IPS-18c (cell line): ENCODE measurements at regions not wholly inside any gene's neighbourhood (a gene's known extent, or its start where the extent isn't known, plus 50 kb on each side); places are given as distances from the start of the nearest gene placed in this dataset.
"Not testable (repeated sequence)": the region's sequence is repeated elsewhere in the genome, so short reads cannot be mapped to it uniquely, and the experiment has no call there.

ENCODE experiments used
- H3K4me3 ChIP-seq: 2 replicates; pipeline ENCODE4 v1.7.0; 2013; ENCODE audit warnings: low read depth, mild to moderate bottlenecking, low read length, moderate library complexity; ENCODE audit not compliant: insufficient read depth
- H3K9me3 ChIP-seq: one replicate; pipeline ENCODE4 v1.6.1; 2013; ENCODE audit warnings: mild to moderate bottlenecking, low read length, moderate library complexity; ENCODE audit not compliant: control insufficient read depth, insufficient read depth

DNA sequence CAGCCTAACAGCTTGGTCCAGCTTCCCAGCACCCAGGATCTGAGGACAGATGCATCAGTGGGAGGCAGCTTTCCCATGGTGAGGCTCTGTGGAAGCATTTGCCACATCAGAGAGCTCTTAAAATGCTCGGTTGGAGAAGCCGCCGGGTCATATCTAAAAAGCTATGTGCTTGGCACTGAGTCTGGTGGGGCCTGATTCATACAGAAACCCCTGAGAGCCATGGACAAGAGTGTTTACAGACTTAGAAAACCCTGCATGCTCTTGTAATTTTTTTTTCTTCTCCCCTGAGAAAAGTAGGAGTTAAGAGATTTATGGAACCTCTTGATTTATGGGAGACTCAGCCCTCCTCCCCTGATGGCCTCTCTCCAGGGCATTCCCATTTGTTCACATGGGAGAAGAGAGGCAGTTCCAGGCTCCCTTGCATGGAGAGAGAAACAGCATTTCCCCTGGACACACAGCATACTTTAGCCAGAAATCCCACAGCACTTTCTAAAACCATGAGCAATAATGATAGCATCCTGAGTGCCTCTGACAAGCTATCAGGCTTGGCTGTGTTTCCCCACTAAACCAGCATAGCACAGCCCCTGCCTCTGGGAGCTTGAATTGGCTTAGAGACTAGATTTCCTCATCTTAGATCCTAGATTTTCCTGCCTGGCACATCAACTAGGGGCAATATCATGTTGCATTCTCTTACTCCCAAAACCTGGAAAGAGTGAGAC, 322.1 kb upstream of the AUTS2 start:
- peaks cover 4% of the 10 kb centered on the region for H3K9me3 ChIP-seq

DNA sequence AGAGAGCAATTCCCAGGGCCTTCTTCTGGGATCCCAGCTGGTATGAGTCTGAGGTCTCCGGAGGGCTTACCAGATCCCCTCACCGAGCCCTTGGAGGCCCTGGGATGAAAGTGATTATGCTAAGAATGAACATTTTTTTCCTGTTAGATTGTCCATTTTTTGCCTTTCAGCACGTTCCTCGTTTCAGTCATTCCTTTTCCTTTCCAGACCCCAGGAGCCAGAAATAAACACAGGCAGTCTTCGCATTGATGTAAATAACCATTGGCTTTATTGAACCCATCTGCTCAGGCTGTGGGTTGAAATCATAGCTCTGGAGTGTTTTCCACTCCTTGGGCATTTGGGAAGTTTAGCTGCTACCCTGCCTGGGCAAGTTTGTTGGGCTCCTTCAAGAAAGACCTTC, 320.9 kb upstream of the AUTS2 start:
- H3K4me3 ChIP-seq: no peak overlapping the region
- H3K9me3 ChIP-seq: peaks cover 6% of the 10 kb centered on the region

More for the DNA sequence above, 322.1 kb upstream of the AUTS2 start:
- no peak overlapping the region for H3K4me3 ChIP-seq

DNA sequence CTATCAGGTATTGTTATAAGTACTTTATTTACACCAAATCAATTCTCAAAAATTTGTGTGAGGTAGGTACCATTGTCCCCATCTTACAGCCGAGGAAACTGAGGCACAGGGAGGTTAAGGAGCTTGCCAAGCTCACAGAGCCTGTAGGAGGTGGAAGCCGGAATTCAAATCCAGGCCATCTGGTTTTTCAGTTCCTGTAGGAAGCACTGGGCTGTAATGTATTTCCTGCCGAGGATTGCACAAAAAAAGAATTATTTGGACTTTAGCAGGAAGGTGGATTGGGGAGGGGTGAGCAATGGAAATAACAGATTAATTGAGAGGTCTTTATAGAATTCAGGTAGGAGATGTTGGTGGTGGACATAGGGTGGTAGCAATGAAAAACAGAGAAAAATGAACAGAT, 315.3 kb upstream of the AUTS2 start:
- Histone ChIP-seq H3K9me3 (peaks cover 9% of the 10 kb centered on the region), H3K4me3 (no peak overlapping the region)

DNA sequence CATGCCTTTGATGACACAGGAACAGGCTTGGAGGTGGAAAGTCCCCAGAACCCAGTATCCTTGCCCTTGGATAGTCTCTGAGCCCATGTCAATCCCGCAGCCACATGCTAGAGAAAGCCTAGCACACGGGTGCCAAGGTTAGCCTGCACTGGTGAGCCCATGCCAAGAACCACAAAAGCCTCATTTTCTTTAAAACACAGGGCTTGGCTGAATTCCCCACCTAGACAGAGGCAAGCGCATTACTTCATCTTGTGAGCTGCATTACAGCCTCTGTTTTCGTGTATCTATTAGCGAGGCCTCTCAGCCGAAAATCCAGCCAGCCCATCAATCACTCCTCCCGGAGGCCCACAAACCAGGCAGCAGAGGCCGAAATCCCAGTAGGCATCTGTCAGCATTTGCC, 314.9 kb upstream of the AUTS2 start:
- Histone ChIP-seq H3K9me3 (peaks cover 12% of the 10 kb centered on the region), H3K4me3 (no peak overlapping the region)

DNA sequence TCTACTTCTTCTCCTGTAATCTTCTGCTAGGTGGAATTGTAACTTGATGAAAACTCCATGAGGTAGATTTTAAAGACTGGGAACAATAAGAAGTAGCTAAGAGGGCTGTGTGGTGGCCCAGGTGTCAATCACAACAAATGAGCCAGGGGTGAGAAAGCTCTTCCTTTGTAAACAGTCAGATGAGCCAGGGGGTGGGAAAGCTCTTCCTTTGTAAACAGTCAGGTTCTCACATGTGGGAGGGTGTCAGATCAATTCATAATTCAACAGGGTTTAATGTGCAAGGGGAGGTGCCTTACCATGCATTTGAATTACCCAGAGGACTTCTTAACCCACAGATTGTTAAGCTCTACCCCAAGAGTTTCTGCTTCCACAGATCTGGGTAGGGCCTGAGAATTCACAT, 312.4 kb upstream of the AUTS2 start:
- H3K4me3 ChIP-seq: no peak overlapping the region
- H3K9me3 ChIP-seq: peaks cover 12% of the 10 kb centered on the region

DNA sequence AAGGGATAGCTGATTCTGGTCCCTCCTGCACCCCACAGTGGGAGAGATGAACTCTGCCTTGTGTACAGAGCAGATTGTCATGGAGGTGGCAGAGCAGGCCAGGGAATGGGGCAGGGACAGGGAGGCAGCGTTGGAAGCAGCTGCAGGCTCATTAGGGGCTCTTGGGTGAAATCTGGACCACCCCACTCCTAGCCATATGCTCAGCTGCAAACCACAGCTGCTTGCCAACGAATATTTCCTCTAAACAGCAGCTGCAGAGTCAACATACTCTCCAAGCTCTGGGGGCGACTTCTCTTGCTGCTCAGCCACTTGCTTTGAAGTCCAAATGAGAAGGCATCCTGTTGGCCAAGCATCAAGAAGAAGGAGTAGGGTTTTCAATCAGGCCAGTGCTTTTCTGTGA, 302.3 kb upstream of the AUTS2 start:
- Histone ChIP-seq H3K9me3 (peaks cover 16% of the 10 kb centered on the region), H3K4me3 (no peak overlapping the region; the same call in 1 of the 2 replicates)

DNA sequence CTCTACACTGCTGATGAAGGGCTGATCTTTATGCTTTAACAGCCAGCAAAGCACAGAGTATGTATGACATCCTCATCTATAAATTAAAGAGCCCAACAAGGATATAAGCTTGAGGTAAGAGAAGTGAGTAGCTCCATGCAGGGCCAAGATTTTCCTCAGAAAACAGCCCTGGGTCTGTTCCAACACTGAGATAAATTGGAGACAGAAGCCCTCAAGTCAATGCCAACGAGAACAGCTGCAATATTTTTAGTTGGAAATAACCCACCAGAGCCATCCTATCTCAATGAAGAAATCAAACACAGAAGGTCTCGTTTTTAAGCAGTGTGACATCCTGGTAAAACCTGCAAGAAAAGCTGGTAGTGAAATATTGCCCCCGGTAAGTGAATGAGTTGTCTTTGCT, 297.0 kb upstream of the AUTS2 start:
- H3K9me3 ChIP-seq: peaks cover 4% of the 10 kb centered on the region
- no peak overlapping the region for H3K4me3 ChIP-seq

DNA sequence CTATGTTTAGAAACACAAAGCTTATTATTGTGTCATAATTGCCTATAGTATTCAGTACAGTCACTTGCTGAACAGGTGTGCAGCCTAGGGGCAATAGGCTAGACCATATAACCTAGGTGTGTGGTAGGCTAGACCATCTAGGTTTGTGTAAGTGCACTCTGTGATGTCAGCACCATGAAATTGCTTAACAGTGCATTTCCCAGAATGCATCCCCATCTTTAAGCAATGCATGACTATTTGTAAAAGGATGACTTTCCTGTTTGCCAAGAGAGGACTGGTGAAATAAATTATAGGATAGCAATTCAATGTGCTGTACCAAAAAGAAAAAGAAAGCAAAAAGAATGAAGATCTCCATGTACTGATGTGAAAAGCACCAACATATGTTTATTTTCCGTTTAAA, 288.7 kb upstream of the AUTS2 start:
- no peak overlapping the region; the same call in 1 of the 2 replicates for H3K4me3 ChIP-seq
- peaks cover 2% of the 10 kb centered on the region for H3K9me3 ChIP-seq

DNA sequence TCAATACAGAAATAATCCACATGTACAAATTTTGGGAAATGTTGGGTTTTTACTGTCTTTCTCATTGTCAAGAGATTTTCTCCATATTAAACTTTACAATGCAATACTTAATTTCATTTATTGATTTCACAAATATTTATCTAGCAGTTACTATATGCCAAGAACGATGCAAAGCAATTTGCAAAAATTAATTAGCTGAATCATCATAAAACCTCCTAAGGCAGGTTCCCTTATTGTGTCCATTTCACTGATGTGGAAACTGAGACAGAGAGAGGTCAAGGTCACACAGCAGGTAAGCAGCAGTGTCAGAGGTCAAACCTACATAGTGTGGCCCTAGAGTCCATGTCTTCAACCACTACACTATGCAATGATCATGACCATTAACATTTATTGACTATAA, 286.8 kb upstream of the AUTS2 start:
- Histone ChIP-seq H3K4me3 (no peak overlapping the region), H3K9me3 (peaks cover 5% of the 10 kb centered on the region)

DNA sequence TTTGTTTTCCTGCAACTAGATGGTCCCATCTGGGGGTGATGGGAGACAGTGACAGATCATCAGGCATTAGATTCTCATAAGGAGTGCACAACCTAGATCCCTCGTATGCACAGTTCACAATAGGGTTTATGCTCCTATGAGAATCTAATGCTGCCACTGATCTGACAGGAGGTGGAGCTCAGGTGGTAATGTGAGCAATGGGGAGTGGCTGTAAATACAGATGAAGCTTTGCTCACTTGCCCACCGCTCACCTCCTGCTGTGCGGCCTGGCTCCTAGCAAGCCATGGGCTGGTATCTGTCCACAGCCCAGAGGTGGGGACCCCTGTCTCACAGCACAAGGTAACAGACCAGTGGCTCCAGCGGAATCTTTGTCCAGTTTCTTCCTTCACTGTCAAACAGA, 284.4 kb upstream of the AUTS2 start:
- not testable (repeated sequence) for H3K4me3 ChIP-seq, H3K9me3 ChIP-seq

DNA sequence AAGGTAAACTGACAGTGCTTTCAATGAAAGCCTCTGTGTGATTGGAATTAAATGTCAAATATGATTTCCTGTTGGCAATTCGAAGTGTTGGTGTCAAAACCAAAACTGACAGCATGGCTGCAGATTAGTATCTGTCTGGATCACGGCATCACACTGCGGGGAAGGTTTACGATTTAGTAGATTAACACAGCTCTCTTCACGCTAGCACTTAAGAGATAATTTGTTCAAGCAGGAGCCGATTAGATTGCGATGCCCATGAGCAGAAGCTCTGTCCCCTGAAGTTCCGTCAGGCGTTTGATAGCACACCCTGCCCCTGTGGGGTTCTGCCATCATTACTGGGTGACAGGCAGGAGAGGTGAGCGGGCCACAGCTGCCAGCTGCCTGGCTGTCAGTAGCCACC, 279.5 kb upstream of the AUTS2 start:
- Histone ChIP-seq H3K4me3 (no peak overlapping the region), H3K9me3 (peaks cover 5% of the 10 kb centered on the region)

DNA sequence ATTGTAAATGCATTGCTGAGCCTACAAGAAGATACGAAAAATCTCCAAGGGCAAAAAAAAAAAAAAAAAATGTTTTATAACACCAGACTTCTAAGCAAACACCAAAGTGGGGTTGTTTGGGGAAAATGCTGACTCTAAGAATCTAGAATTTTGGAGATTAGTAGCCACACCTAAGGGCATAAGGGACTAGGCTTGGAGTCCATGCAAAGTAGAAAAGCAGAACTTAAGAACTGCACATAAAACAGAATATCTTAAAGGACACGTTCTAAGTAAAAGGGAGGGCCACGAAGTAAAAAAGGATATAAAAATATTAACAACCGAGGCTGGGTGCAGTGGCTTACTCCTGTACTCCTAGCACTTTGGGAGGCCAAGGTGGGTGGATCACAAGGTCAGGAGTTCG, 269.8 kb upstream of the AUTS2 start:
- H3K4me3 ChIP-seq: no peak overlapping the region
- no peaks in the 10 kb centered on the region for H3K9me3 ChIP-seq

DNA sequence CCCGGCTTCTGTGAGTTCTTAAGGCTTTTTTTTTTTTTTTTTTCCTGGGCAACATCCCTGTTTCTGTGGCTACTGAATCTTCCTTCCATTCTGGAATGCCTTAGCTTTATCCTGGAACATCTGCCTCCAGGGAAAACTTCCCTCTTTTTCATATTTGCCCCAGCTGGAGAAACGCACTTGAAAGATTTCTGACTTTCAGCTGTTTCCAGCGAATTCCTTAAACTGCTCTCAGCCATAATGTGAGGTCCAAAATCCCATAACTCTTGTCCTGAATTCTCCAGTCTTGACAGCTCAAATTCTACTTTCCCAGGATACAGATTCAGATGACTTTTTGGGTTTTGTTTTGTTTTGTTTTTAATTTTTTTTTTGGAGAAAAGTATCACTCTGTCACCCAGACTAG, 263.6 kb upstream of the AUTS2 start:
- Histone ChIP-seq H3K9me3 (no peaks in the 10 kb centered on the region), H3K4me3 (no peak overlapping the region)

DNA sequence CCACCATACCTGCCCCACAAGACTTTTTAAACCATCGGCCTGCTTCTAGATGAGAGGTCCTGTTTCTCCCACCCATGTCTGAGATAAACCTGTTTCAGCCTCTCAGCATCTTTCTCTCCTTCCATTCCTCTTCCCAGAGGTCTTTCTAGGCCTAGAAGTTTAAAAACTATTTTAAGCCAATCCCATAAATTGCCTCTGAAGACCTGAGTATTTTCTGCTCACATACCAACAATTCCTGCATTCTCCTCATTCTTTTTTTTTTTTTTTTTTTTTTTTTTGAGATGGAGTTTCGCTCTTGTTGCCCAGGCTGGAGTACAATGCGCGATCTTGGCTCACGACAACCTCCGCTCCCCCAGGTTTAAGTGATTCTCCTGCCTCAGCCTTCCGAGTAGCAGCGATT, 262.9 kb upstream of the AUTS2 start:
- H3K9me3 ChIP-seq: no peaks in the 10 kb centered on the region
- no peak overlapping the region for H3K4me3 ChIP-seq

DNA sequence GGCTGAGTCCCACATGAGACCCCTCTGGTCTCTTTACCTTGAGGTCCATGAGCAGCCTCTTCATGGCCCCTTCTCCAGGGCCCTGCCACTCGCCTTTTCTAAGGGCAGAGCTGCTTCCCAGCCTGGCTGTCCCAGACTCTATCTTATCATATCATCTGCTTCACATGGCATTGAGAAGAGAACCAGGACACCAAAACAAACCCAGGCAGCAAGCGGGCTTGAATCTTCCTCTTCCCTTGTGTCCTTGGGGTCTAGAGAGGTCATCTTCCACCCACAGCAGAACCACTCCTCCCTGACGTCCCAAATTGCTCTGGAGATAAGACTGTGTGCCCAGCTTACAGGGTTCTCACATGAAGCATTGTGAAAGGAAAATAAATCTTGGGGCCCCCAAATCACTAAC, 261.3 kb upstream of the AUTS2 start:
- Histone ChIP-seq H3K9me3 (no peaks in the 10 kb centered on the region), H3K4me3 (no peak overlapping the region)

DNA sequence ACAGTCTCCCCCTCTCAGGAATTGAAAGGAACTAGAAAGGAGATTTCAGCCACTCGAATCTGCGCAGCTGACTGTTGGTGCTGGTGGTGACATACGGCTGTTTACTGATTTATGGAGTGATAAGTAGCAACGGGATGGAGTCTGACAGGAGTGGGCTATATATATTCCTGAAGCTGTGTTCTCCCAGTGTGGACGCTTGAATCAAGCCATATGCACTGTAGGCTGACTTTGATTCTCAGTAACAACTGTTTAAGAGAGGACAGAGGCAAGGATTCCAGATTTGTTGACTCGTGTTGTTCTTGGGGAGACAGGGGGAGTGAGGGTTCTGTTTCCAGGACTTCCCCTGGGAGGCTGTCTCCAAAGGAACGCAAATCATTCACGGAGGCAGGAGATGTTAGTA, 260.1 kb upstream of the AUTS2 start:
- no peak overlapping the region for H3K4me3 ChIP-seq
- no peaks in the 10 kb centered on the region for H3K9me3 ChIP-seq

DNA sequence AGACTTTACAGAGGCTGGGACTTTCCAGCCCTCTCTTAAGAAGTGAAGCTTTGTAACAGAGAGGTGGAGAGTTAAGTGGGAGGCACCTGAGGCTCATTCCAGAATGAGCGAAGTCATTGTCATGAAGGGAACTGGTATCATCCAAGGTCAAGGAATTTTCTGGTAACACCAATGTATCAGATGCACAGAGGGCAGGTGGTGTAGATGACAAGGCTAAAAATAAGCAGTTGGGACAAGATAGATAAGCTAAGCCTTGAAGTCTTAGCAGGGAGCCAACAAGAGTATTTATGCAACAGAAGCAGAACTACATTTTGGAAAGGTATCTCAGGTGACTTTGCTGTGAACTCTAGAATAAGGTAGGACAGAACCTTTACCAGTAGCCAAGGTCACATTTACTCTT, 257.0 kb upstream of the AUTS2 start:
- no peaks in the 10 kb centered on the region for H3K9me3 ChIP-seq
- no peak overlapping the region for H3K4me3 ChIP-seq

DNA sequence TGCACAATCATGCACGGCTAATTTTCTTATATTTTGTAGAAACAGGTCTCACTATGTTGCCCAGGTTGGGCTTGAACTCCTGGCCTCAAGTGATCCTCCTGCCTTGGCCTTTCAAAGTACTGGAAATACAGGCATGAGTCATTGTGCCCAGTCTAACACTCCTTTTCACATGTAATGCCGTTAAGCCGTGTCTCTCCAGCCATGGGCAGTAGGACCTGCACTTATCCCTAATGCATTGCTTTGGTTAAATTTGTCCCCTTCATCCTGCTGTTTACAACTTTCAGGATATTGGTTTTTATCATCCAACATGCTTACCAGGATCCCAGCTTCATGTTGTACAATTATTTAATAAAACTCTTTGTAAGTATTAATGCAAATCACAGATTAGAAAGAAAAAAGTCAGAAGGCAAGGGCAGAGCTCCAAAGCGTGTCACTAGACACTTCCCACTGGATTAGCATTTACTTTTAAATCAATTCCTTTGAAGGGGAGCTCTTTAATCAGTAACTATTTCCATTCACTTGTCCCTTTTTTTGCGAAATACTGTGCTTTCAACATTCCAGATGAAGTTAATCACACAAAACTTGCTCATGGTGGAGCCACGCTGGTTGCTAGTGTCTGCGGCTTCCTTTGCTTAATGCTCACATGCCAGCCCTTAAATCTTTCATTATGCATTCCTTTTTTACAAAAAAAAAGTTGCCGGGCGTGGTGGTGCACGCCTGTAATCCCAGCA, 256.0 kb upstream of the AUTS2 start:
- Histone ChIP-seq H3K9me3 (no peaks in the 10 kb centered on the region), H3K4me3 (no peak overlapping the region)

DNA sequence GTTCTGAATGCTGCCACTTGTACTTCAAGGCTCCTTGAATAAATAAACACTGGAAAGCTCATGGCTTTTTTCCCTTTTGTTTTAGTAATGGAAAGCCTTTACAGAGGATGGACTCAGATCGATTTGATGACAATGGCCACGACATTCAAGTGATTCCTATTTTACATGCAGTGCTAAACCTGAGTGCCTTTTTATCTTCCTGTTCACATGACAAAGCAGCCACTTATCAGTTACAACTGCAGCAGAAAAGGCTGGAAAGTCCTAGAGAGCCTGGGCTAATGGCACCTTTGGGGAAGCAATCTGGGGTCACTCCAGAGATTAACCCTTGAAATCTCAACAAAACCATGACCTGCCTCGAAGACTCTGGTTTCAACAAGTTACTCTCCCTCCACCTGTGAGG, 249.0 kb upstream of the AUTS2 start:
- Histone ChIP-seq H3K4me3 (no peak overlapping the region), H3K9me3 (no peaks in the 10 kb centered on the region)
